NCI-H345 (cell line): ENCODE measurements at regions not wholly inside any gene's neighbourhood (a gene's known extent, or its start where the extent isn't known, plus 50 kb on each side); places are given as distances from the start of the nearest gene placed in this dataset.
"Not testable (repeated sequence)": the region's sequence is repeated elsewhere in the genome, so short reads cannot be mapped to it uniquely, and the experiment has no call there.

Experiments
- DNase-seq: peaks from one replicate; lab custom pipeline; 2025; lab: John Stamatoyannopoulos, UW

DNA sequence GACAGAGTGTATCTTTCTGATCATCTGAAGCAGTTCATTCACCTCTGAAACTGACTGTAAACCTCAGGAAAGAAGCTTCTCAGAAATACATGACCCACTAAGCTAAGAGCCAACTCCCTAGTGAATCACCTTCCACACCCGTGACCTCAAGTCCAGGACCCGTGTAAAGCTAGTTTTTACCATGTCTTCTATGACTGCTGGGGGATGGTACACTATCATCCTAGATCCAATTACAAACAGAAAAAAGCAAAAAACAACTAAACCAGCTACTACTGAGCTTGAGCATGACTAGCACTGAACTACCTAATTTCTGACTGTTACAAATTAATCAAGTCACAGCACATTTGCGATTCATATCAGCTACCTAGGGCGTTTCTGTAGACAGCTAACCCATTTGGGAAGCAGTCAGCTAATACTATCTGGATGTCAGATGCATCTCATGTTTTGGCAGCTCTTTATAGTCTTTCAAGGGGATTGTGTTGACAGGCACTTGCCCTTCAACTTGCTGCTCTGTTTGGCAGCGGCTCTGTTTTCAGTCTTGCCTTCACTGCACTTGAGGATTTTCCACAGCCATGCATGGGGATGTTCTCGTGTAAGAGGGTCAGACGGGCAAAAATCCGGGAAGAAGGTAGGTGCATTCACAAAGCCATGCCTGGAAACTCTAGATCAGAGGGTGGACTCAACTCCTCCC is 350.3 kb downstream of the ANAPC1 start:
- DNase-seq = not testable (repeated sequence)

- no peak for DNase-seq
These were observed 349.1 kb downstream of the ANAPC1 start for GRCh38 chr2:111534910-111535352.

GRCh38 chr2:111535404-111535803 is 348.6 kb downstream of the ANAPC1 start:
- DNase-seq = no peak

- DNase-seq = no peak
These were observed 346.8 kb downstream of the ANAPC1 start for GRCh38 chr2:111537078-111537655.

GRCh38 chr2:111539991-111540390 is 344.0 kb downstream of the ANAPC1 start:
- DNase-seq = not testable (repeated sequence)

DNA sequence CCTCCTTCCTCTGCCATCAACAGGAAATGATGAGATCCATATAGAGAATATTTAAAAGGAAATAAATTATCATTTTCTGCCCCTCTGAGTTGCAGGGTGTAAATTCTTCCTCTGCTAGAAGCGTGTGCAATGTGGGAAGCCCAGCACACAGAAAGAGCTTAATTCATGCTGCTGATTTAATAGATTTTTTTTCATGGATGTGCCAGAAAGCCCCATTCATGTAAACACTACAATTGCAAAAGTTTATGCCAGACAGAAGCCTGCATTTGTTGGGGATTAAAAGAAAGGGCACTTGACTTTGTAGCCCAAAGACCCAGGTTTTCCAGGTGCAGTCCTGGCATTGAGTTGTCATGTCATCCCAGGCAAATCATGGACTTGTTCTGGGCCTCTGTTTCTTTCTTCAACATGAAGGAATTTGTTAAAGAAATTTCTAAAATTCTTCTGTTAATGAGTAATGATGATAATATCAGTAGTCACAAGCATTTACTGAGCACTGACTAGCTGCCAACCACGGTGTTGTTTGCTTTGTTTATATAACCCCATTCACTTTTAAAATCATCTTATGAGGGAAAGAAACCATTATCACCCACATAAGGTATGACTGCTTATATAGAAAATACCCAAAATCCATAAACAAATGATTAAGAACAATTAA is 341.7 kb downstream of the ANAPC1 start:
- not testable (repeated sequence) for DNase-seq

DNA sequence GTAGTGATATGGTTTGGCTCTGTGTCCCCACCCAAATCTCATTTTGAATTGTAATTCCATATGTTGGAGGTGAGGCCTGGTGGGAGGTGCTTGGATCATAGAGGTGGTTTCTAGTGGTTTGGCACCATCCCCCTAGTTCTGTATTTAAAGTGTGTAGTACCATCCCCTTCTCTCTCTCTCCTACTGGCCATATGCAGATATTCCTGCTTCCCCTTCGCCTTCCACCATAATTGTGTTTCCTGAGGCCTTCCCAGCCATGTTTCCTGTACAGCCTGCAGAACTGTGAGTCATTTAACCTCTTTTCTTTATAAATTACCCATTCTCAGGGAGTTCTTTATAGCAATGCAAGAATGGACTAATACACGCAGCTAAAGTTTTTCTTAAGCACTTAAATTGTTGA is 340.0 kb downstream of the ANAPC1 start:
- DNase-seq = not testable (repeated sequence)

- not testable (repeated sequence) for DNase-seq
These were observed 338.1 kb downstream of the ANAPC1 start for GRCh38 chr2:111545723-111546431.

DNA sequence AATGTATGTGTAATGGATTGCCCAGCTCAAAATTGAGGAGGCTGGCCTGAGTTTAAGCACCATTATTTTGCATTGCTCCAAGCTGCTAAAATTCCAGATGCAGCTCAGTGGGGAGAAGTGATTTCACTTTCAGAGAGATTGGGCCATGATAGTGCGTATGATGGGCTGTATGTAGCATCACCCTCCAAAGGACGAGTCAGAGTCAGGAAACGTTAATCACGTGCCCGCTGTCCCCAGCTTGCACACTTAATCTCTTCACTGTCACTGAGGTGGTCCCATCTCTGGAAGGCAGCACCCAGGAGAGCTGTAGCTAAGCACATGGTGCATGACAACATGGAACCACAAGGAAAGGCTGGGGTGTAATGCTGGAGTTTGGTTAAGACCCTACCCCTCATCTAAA is 337.4 kb downstream of the ANAPC1 start:
- not testable (repeated sequence) for DNase-seq

GRCh38 chr2:111549174-111549573 is 334.8 kb downstream of the ANAPC1 start:
- DNase-seq = not testable (repeated sequence)

GRCh38 chr2:111551428-111551827 is 332.6 kb downstream of the ANAPC1 start:
- not testable (repeated sequence) for DNase-seq

- DNase-seq = not testable (repeated sequence)
These were observed 331.4 kb downstream of the ANAPC1 start for GRCh38 chr2:111552625-111553024.

DNA sequence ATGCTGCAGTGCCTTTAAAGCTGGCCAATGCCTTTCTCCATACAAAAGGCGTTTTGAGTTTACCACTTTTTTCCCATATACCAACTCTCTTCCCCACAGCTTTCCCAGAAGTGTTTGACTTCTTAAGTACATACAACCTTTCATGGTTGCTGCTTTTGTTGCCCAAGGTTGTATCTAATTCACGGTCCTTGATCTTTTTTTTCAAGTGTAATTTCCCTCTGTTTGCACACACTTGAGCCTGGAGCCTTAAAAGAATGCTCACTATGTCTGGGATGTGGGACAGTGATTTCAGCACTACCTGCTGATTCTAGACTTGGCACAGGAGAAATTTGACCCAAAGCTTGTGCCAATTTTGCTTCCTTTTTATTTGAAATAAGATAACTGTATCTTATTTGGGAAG is 324.7 kb downstream of the ANAPC1 start:
- DNase-seq = not testable (repeated sequence)

GRCh38 chr2:111559814-111560213 is 324.2 kb downstream of the ANAPC1 start:
- DNase-seq = not testable (repeated sequence)

DNA sequence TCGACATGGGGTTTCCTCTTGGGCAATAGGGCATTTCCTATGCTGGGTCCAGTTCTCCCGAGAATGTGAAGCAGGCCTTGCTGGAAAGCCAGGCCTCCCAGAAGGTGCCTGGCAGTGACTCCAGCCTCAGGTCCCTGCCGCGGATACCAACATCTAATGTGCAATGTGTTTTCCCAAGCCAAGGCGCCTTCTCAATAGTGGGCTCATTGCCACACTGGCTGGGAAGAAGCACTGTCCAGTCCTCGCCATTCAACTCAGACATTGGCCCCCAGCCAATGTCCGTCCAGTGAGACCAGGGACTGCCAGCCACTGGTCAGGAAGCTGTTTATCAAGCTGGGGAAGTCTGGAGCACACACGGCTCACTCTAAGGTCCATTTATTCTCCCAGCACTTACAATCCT is 317.9 kb downstream of the ANAPC1 start:
- DNase-seq = not testable (repeated sequence)

DNA sequence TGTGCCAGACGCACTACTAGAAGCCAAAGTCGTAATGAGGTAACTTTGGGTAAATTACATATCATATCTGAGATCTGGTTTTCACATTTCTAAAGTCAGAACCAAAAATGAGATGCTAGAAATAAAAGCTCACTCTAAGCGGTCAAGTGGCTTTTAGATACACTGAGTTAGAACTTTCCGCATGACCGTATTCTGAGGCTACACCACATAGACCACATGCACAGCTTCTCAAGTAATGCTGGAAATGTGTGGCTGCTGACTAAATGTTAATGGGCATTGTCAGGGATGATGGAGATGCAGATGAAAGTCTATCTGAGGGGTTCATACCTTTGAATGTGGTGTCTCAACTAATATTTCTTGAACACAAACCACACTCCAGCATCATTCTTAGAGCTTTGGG is 316.8 kb downstream of the ANAPC1 start:
- DNase-seq = not testable (repeated sequence)

DNA sequence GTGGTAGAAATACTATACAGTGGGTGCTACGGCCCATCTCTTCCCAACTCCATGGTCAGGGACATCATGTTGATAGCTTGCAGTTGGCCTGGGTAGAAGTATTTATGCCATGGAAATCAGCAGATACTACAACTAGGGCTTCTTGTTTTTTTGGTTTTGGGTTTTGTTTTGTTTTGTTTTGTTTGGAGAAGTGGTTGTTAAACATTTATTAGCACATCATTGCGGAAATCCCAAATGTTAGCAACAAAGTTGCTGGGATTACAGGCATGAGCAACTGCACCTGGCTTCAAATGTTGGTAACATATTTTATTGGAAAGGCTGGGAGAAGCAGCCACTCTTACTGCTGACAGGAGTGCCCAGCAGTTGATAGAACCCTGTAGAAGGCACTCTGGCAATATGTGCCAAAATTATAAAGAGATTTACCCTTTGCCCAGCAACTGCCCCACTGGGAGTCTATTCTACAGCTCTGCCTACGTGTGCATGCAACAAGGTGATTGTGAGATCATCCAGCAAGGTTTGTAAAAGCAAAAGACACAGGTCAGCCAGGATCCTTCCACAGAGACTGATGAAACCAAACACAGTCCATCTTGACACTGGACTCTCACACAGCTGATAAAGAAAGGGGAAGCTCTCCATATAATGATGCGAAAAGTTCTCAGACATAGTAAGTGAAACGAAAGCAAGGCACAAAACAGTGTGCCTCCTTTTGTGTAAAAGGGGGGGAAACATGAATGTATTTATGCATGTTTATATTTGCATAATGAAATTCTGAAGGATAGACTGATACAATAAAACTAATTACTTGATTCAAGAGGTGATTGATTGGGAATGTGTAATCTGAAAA is 314.4 kb downstream of the ANAPC1 start:
- DNase-seq = not testable (repeated sequence)

- DNase-seq = not testable (repeated sequence)
These were observed 313.5 kb downstream of the ANAPC1 start for GRCh38 chr2:111570300-111571114.

DNA sequence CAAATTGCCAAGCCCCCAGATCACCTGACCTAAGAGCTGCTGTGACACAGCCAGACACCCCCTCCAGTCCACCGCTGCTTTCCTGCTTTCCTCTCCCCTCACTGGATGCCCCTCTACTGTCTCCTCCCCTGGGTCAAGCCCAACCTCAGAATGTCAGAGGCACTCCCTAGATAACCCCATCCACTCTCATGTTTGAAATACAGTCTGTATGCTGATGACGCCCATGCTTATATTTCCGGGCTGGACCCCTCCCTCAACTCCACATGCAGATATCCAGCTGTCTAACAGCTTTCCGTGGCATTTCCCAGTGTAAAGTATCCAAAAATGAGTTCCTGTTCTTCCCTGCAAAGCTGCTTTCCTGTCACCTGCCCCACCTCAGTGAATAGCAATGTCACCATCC is 309.2 kb downstream of the ANAPC1 start:
- DNase-seq = not testable (repeated sequence)

DNA sequence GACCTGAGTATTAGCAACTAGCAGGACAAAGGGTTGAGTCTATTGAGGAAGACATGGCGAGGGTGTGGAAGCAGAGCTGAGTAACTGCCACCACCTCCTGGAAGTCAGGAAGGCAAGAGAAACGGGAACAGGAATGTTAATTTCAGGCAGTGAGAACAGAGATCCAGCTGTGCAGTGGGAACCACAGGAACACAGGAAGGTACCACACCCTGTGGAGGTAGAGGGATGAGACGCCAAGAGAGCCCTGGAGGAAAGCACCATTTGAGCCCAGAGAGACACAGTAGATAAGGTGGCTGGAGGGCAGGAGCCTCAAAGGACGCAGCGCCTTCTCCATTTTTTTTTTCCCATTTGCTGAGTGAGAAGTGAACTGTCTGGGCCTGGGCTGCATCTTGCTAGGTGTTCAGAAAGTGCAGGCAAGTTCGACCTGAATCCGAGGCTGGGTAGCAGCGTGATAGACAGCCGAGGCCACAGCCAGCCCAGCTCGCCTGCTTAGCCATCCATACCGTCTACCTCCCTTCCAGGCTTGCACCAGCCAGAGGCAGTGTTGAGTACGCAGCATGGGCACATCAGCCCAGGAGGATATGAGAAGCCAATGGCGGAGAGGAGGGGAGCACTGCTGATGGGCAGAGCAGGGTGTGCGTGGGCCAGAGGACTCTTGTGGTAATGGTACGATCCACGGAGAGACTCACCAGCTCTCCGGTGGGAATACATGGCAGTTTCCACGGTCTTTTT is 306.7 kb downstream of the ANAPC1 start:
- not testable (repeated sequence) for DNase-seq
